ENCODE measurements at regions not wholly inside any gene's neighbourhood (a gene's known extent, or its start where the extent isn't known, plus 50 kb on each side); places are given as distances from the start of the nearest gene placed in this dataset.

DNA sequence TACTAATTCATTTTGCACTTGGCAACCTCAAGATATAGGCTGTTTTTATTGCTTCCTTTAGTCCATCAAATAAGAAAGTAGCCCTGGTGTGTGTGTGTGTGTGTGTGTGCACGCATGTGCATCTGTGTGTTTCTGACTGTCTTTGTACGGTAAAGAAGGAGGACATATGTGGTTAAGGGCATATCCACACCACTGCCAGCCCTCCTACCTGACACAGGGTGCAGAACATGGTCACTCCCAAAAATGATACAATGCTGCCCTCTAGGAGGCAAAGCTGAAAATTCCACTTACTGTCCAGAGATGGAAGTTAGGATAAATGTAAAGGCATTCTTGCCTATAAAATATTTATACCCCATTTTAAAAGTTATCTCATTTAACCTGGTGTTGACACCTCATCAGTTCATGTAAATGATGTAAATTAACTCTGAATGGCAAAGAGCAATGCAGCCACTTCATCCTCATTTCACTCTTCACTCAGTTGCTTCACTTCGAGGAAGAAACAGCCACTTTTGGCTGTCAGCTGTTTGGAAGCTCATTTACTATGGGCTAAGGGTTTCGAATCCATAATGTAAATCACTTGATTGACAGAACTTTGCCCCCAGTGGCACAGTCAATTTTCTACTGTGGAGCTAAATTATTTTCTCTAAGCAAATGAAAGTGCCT is 83.1 kb upstream of the MTNR1B start (continued):
- no peak for TF ChIP-seq HOXB5 (CRISPR knock-in tag; IDR thresholded peaks at IDR 0.05)
- no peak for TF ChIP-seq FOSL2 (IDR thresholded peaks at IDR 0.05)
- no peak for TF ChIP-seq FOSL2 (CRISPR knock-in tag; IDR thresholded peaks at IDR 0.05)
- no peak for TF ChIP-seq CBX2 (IDR thresholded peaks at IDR 0.05; ENCODE audit: borderline replicate concordance, low read depth)
- TF ChIP-seq EHF (CRISPR knock-in tag; IDR thresholded peaks at IDR 0.05) = no peak
- TF ChIP-seq MAFK (IDR thresholded peaks at IDR 0.05; ENCODE audit: partially characterized antibody) = no peak
- no peak for TF ChIP-seq RNF2 (IDR thresholded peaks at IDR 0.05; ENCODE audit: borderline replicate concordance, low read depth)
- TF ChIP-seq HOXB13 (CRISPR knock-in tag; IDR thresholded peaks at IDR 0.05; ENCODE audit: low read depth) = no peak
- TF ChIP-seq FOSB (CRISPR knock-in tag; IDR thresholded peaks at IDR 0.05) = no peak
- TF ChIP-seq, protein P1, sequence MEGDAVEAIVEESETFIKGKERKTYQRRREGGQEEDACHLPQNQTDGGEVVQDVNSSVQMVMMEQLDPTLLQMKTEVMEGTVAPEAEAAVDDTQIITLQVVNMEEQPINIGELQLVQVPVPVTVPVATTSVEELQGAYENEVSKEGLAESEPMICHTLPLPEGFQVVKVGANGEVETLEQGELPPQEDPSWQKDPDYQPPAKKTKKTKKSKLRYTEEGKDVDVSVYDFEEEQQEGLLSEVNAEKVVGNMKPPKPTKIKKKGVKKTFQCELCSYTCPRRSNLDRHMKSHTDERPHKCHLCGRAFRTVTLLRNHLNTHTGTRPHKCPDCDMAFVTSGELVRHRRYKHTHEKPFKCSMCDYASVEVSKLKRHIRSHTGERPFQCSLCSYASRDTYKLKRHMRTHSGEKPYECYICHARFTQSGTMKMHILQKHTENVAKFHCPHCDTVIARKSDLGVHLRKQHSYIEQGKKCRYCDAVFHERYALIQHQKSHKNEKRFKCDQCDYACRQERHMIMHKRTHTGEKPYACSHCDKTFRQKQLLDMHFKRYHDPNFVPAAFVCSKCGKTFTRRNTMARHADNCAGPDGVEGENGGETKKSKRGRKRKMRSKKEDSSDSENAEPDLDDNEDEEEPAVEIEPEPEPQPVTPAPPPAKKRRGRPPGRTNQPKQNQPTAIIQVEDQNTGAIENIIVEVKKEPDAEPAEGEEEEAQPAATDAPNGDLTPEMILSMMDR (IDR thresholded peaks at IDR 0.05) = peak; percentile 70
- TF ChIP-seq USF2 (IDR thresholded peaks at IDR 0.05) = no peak
- no peak for TF ChIP-seq HES2 (IDR thresholded peaks at IDR 0.05)
- TF ChIP-seq SMC3 (IDR thresholded peaks at IDR 0.05) = peak; percentile 66; the same call in 2 of the 3 replicates
- peak; percentile 74 to 87 for TF ChIP-seq RAD21 (conservative IDR thresholded peaks at IDR 0.05 in 1 of 2, IDR thresholded peaks at IDR 0.05 in 1 of 2)
- TF ChIP-seq KDM1A (IDR thresholded peaks at IDR 0.05; ENCODE audit: low read depth) = no peak
- TF ChIP-seq CHD4 (IDR thresholded peaks at IDR 0.05; ENCODE audit: borderline replicate concordance) = no peak
- TF ChIP-seq ZC3H11A (IDR thresholded peaks at IDR 0.05) = no peak
- TF ChIP-seq CBX8 (IDR thresholded peaks at IDR 0.05) = no peak

GRCh38 chr11:92888696-92889095 is 80.8 kb upstream of the MTNR1B start:
- H3K4me3 ChIP-seq = no peak overlapping the region
- peak overlapping the region; percentile 33 to 45; a peak in 3 of 6 replicates for H3K27ac ChIP-seq
- FAIRE-seq (no peak), DNase-seq (ENCODE audit: low read depth in 1 of 2, low spot score in 1 of 2) (no peak), ATAC-seq (no peak)
- no peak overlapping the region for H3K4me2 ChIP-seq
- H3K4me1 ChIP-seq = peaks cover 7% of the 10 kb centered on the region; the same call in 1 of the 3 replicates
- TF ChIP-seq HES2 (IDR thresholded peaks at IDR 0.05) = no peak
- TF ChIP-seq HEYL (CRISPR knock-in tag; IDR thresholded peaks at IDR 0.05) = no peak
- TF ChIP-seq MAFK (IDR thresholded peaks at IDR 0.05; ENCODE audit: partially characterized antibody) = peak; percentile 89
- TF ChIP-seq ATOH8 (CRISPR knock-in tag; IDR thresholded peaks at IDR 0.05; ENCODE audit: low read depth) = no peak
- peak; percentile 90 for TF ChIP-seq NFE2L2 (conservative IDR thresholded peaks at IDR 0.05; ENCODE audit: low read length)
- no peak for TF ChIP-seq ZNF302 (CRISPR knock-in tag; IDR thresholded peaks at IDR 0.05)
- TF ChIP-seq, protein P2, sequence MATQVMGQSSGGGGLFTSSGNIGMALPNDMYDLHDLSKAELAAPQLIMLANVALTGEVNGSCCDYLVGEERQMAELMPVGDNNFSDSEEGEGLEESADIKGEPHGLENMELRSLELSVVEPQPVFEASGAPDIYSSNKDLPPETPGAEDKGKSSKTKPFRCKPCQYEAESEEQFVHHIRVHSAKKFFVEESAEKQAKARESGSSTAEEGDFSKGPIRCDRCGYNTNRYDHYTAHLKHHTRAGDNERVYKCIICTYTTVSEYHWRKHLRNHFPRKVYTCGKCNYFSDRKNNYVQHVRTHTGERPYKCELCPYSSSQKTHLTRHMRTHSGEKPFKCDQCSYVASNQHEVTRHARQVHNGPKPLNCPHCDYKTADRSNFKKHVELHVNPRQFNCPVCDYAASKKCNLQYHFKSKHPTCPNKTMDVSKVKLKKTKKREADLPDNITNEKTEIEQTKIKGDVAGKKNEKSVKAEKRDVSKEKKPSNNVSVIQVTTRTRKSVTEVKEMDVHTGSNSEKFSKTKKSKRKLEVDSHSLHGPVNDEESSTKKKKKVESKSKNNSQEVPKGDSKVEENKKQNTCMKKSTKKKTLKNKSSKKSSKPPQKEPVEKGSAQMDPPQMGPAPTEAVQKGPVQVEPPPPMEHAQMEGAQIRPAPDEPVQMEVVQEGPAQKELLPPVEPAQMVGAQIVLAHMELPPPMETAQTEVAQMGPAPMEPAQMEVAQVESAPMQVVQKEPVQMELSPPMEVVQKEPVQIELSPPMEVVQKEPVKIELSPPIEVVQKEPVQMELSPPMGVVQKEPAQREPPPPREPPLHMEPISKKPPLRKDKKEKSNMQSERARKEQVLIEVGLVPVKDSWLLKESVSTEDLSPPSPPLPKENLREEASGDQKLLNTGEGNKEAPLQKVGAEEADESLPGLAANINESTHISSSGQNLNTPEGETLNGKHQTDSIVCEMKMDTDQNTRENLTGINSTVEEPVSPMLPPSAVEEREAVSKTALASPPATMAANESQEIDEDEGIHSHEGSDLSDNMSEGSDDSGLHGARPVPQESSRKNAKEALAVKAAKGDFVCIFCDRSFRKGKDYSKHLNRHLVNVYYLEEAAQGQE (IDR thresholded peaks at IDR 0.05) = no peak
- TF ChIP-seq, protein P3, sequence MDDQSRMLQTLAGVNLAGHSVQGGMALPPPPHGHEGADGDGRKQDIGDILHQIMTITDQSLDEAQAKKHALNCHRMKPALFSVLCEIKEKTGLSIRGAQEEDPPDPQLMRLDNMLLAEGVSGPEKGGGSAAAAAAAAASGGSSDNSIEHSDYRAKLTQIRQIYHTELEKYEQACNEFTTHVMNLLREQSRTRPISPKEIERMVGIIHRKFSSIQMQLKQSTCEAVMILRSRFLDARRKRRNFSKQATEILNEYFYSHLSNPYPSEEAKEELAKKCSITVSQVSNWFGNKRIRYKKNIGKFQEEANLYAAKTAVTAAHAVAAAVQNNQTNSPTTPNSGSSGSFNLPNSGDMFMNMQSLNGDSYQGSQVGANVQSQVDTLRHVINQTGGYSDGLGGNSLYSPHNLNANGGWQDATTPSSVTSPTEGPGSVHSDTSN (IDR thresholded peaks at IDR 0.05) = no peak
- TF ChIP-seq, protein P4, sequence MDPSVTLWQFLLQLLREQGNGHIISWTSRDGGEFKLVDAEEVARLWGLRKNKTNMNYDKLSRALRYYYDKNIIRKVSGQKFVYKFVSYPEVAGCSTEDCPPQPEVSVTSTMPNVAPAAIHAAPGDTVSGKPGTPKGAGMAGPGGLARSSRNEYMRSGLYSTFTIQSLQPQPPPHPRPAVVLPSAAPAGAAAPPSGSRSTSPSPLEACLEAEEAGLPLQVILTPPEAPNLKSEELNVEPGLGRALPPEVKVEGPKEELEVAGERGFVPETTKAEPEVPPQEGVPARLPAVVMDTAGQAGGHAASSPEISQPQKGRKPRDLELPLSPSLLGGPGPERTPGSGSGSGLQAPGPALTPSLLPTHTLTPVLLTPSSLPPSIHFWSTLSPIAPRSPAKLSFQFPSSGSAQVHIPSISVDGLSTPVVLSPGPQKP (IDR thresholded peaks at IDR 0.05; ENCODE audit: low read depth, low read length) = no peak
- no peak for TF ChIP-seq MYC (IDR thresholded peaks at IDR 0.05; ENCODE audit: borderline replicate concordance, low read length)
- ChIA-PET CTCF (interaction anchor here (1.7 kb wide), 1 partner anchor 11 kb away, joined by 6 read pairs; no protein-coding TSS in a partner anchor), POLR2A (no interaction called here)
- WGBS (ENCODE audit: missing lambda C conversion rate) = 93% methylated on average over 3 of the region's 5 CpGs
- H3K9me3 ChIP-seq = no peaks in the 10 kb centered on the region
